NCI-H460 (cell line): ENCODE measurements at regions not wholly inside any gene's neighbourhood (a gene's known extent, or its start where the extent isn't known, plus 50 kb on each side); places are given as distances from the start of the nearest gene placed in this dataset.
"Not testable (repeated sequence)": the region's sequence is repeated elsewhere in the genome, so short reads cannot be mapped to it uniquely, and the experiment has no call there.

Source experiments
- DNase-seq: peaks from one replicate; pipeline ENCODE4 v3.0.0-alpha.2; 2016; ENCODE audit warnings: low read depth; ENCODE audit errors: extremely low read depth

DNA sequence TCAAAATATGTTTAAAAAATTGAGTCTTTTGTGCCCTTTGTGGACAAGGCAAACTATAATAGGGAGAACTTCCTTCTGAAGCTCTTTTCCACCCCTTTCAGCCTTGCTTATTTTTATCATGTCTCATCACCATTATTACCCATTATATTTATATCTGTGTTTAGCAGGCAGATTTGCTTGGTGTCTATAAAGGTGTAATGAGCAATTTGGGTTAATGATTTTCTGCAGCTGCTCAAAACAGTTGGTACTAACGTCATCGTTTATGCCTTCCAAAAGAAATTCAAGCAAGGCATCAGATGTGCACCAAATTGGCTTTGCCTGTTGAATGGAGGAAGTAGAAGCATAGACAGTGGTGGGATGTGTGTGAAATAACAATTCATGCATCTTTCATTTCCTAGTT, 483.7 kb upstream of the SGO1 start:
- DNase-seq, result no peak

DNA sequence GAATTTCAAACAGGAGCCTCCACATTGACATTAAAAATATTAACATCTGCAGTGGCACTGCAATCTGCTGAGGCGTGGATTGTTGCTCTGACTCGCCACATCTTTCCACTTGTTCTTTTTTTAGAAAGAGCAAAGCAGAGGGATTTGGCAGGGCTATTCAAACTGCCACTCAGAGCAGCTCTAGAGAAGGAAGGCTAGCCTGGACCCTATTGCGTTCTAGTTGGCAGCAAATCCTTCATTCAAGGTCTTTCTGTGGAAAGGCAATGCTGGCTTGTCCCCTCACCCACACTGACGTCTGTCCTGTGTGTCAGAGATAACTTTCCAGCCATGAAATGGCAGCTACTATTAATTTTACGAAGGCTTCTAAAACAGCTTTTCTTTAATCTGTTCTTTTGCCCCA, 483.2 kb upstream of the SGO1 start:
- DNase-seq, result no peak

DNA sequence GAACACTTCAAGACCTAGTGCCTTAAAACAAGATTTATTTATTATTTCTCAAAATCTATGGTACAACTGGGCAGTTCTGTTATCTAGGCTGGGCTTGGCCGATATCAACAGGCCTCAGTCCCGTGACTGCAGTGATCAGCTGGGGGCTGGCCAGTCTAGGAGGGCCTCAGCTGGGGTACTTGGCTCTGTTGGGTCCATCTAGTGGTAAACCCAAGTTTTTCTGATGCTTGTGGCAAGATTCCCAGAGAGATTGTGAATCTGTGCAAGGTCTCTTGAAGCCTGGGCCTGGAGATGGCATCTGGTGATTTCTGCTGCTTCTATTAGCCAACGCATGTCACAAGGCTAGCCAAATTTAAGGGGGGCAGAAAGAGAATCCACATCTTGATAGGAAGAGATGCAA, 482.4 kb upstream of the SGO1 start:
- no peak for DNase-seq

DNA sequence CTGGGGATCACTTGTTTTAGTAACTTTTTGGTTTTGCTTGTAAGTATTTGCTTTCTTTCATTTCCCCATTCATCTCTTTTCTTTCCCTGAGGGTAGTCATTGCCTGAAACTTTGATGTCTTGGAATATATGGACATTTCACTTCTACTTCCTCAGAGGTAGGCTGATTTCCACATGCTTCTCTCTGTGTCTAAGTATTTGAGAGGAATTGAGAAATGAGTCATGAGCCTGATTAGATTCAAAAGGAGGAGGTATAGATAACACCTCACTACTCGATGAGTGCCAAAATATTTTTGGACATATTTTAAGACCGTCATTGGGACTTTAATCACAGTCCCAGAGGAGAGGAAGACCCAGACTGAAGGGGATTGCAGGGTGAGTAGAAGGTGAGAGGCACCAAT, 480.1 kb upstream of the SGO1 start:
- DNase-seq, result no peak

DNA sequence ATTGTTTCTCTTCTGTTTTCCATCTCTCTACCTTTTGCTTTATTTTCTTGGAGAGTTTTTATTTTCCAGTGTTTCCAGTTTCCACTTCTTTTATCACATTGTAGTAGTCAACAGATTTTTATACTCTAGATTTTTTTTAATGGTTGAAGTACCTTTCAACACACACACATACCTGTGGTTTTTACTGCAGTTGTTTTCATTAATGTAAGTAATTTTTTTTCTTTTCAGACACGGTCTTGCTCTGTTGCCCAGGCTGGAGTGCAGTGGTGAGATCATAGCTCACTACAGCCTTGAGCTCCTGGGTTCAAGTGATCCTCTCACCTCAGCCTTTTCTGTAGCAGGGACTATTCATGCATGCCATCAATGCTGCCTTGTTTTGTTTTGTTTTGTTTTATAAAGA, 472.5 kb upstream of the SGO1 start:
- DNase-seq, result no peak

DNA sequence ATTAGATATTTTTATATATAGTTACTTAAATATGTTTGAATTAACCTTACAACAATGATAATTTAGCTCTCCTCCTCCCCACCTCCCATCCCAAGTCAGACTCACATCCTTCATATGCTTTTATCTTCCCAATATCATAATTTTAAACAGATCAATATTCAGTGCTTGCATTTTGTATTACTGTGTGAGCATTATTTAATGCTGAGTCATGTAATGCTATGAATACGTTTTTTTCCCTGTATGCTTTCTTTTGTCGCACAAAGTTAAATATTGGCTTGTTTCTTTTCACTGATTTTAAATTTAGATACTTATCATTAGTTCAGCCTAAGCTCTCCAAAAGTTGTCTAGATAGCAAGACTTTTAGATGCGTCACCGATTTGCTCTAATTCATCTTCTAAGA, 471.6 kb upstream of the SGO1 start:
- no peak for DNase-seq

DNA sequence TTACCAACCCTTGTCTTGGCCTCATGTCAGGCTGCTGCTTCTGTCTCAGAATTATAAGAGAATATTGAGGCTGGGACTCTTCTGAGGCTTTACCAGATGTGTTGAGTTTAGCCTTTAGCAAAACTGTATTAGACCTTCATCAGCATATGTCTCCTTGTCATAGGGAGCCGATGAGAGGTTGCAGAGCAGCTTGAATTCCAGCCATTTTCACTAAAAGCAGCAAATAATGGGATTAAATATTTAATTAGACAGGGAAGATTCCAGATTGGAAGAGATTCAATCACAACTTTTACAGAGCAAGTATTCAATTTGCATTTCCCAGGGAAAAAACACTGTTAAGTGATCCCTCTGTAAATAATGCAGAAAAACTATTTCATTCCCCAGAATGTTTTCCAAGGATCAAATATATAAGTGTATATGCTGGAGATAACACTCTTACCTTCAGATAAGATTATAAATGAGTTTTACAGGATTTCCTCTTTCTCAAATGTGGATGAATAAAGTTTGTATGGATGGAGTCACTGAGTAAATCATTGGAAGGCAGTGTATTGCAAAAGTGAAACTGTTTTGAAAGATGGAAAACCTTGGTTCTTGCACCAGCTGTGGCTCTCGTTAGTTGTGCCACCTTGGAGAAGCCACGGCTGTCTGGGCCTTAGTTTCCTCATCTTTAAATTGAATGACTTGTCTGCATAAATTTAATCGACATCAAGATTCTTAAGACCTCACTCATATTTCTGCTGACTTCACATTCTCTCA, 466.4 kb upstream of the SGO1 start:
- DNase-seq, result no peak

DNA sequence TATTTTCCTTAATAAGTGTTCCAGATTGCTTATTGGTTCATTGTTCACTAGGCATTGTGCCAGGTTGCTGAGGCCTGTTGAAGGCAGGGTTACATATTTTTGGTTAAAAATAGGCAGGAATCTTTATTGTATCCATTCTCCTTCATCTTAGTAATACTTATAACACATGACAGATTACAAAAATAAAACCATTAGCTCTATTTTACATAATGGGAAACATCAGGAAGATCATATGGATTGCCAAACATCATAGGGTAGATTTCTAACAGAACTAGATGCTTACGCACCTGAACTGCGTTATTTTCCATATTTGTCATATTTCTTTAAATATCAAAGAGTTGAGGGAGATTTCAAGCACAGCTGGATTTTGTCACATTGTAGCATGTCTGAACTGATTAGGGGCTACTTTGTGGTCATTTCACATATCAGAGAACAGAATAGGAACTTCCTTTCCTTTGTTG, 462.9 kb upstream of the SGO1 start:
- DNase-seq, result no peak

DNA sequence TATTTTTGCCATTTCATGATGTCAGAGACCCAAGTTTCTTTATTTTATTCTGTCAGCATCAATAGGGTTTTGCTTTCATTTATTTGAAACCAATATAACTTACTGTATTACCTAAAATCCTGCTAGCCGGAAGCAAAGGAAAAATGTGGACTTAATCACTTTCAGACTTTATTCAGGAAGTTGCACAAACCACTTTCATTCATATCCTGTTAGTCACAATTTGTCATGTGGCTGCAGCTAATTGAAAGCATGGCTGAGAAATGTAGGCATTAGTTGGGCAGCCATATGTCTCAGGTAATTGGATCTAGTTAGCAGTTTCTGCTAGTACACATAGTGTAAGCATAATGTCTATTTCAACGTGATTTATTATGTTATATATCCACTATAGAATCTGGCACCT, 462.3 kb upstream of the SGO1 start:
- no peak for DNase-seq

DNA sequence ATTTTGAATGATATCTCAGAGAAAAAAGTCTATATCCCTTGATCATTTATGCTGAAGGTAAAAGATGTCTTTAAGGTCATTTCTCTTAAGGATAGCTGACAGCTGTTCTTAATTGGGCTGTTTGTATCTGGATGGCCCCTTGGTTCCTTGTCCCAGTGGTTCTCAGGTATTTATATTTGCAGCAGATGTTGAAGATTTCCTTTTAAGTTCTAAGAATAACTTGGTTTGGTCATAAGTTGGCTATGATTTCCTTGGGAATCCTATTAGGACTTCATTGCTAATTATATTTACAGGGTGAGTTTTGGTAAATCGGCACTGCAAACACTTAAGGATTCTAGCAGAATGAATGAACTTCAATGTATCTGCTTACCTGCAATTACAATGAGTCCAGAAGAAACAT, 460.4 kb upstream of the SGO1 start:
- no peak for DNase-seq

DNA sequence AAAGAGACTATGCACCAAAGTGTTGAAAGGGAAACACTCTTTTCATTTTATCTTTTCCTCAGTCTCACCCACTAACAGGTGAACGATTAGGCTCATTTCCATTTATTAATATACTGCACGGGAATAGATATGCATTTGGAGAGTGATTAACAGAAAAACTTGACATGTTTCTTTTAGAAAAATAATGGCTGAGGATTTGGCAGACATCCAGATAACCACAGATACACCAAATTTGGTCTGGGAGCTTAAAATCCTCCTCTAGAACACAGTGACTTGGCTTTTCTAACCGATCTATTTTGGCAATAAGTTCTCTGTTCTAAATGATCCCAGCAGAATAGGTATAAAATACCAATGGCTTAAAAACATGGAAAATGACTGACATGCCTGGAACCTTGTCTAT, 459.3 kb upstream of the SGO1 start:
- no peak for DNase-seq

DNA sequence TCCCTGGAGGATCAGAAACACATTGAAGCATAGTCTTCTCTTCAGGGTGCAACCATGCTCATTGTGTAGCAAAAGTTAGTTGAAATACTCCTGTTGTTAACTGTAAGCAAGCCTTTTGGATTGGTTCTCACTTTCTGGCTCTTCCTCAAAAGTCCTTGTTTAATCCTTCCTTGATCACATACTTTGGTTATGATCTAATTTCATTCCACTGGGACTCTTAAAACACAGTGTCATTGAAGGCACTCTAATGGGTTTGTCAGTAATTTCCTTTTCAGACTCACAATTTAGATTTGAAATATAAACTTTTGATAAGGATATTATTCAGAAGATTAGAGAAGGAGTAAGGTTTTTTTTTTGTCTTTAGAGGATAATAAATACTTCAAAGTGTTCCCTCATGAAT, 451.7 kb upstream of the SGO1 start:
- no peak for DNase-seq

DNA sequence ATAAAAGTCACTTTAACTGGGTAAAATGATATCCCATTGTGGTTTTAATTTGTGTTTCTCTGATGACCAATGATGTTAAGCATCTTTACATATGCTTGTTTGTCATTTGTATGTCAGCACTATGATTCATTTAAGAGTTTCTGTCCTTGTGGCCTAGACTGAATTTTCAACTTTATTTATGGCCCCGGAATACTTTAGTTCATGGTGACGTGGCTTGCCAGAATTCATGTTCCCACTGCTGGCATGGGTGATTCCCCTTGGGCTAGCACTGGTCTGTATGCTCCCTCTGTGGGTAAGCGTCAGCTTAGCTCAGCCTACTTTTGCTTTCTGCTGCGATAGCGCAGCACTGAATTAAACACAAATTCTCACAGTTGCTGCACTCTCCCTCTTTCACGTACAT, 436.3 kb upstream of the SGO1 start:
- no peak for DNase-seq

DNA sequence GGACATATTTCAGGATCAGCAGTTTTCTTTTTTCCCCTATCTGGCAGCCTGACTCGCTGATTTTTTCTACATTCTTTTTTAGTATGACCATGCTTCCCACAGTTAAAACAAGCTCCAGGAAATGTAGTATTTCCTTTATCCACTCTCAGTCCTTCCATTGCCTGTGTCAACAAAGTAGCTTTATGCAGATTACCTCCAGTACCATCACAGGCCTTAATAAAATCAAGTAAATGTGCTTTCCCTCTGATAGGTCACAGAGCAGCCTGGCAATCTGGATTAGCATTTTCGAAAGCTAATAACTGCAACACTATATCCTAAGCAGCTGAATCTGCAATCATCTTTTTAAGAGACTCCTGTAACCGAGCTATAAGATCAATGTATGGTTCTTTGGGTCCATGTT, 432.6 kb upstream of the SGO1 start:
- not testable (repeated sequence) for DNase-seq

DNA sequence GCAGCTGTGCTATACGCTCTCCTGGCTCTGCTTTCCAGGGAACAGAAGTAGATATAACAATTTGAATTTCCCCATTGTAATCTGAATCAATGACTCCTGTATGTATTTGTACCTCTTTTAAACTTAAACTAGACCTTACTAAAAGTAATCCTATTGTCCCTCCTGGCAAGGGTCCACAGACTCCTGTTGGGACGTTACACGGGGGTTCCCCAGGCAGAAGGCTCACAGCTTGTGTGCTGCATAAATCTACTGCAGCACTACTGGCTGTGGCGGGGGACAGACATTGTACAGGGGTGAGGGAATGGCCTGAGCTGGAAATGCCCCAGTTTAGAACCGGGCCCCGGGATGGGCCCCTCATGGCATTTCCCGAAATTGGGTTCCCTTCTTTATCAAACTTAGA, 432.2 kb upstream of the SGO1 start:
- DNase-seq, result not testable (repeated sequence)

DNA sequence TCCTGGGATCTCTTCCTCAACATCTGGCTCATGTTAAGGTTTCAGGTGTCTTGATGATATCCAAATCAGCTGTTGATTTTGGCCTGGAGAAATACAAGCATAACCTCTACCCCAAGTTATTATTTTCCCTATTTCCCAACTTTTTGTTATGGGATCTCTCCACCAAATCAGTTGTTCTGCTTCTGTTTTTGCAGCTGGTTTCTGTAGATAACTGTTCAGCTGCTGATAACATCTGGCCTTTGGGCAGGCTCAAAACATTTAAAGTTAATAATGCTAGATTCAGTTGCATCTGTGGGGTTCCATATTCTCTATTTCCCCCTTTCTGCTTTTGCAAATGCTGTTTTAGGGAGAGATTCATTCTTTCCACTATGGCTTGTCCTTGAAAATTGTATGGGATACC, 430.0 kb upstream of the SGO1 start:
- not testable (repeated sequence) for DNase-seq

DNA sequence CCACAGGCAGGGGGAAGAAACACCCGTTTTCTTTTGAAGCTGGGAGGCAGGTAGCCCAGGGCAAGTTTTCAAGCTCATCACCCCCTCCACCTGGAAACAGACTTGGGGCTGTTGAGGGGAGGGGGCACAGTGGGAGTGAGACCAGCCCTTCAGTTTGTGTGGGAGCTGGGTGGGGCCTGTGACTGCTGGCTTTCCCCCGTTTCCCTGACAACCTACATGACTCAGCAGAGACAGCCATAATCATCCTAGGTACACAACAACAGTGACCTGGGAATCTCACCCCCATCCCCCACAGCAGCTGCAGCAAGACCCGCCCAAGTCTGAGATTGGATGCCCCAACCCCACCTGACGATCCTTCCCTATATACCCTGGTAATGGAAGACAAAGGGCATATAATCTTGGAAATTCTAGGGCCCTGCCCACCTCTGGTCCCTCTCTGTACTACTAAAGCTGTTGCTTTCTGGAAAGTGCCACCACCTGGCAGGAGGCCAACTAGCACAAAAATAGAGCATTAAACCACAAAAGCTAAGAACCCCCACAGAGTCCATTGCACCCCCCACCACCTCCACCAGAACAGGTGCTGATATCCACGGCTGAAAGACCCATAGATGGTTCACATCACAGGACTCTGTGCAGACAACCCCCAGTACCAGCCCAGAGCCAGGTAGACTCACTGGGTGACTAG, 422.2 kb upstream of the SGO1 start:
- DNase-seq, result no peak

DNA sequence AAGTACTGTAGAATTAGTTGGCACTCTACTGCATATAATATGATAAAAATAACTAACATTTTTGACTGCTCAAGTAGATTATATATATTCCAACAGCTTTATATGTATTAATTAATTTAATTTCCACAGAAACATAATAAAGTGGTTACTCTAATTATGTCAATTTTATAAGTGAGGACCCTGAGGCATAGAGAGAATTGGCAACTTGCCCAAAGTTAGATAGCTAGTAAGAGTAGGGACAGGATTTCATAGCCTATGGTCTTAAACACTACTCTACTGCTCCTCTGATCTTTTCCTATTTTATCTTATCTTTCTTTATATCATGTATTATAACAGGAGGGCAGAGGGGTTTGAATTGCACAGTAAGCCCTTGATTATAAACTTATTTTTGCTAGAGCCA, 418.7 kb upstream of the SGO1 start:
- no peak for DNase-seq

DNA sequence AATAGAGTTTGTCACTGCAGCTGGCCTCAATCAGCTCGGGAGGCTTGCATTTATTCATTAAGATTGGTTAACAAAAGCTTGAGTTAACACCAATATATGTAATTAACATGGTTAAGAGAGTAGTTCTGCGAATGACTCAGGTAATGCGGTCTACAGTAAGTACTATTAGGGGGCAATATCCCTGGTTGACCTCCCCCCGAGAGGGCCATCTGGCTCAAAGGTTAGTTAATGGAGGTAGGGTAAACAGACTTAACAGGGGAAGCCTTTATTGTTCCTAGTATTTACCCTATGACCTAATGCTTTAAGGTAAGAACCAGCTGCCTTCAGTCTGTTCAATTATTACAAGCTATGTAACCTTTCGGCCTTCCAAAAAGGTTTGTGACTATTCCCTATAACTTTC, 403.3 kb upstream of the SGO1 start:
- DNase-seq, result no peak

DNA sequence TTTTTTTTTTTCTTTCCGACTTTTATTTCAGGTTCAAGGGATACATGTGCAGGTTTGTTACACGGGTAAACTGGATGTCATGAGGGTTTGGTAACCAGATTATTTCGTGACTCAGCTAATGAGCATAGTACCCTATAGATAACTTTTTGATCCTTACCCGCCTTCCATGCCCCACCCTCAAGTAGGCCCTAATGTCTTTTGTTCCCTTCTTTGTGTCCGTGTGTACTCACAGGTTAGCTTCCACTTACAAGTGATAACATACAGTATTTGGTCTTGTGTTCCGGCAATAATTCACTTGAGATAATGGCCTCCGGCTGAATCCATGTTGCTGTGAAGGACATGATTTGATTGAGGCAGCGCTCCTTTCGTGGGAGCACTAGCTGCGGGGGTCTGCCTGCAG, 402.8 kb upstream of the SGO1 start:
- no peak for DNase-seq

DNA sequence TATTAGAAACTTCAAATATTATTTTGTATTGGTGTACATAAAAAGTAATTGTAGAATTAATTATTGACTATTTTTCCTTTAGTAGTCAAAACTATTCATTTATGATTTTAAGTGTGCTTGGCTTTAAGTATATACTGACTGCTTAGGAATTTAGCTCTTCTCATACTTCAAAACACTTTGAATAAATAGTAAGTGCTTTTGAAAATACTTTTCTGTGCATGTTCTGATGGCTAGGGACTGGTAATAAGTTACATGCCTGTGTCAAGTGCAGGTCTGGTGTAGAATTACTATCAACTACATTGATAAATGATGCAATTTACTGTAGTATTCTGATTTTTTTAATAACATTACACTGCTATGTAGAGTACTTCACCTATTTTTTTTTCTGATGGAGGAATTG, 397.6 kb upstream of the SGO1 start:
- DNase-seq, result no peak

DNA sequence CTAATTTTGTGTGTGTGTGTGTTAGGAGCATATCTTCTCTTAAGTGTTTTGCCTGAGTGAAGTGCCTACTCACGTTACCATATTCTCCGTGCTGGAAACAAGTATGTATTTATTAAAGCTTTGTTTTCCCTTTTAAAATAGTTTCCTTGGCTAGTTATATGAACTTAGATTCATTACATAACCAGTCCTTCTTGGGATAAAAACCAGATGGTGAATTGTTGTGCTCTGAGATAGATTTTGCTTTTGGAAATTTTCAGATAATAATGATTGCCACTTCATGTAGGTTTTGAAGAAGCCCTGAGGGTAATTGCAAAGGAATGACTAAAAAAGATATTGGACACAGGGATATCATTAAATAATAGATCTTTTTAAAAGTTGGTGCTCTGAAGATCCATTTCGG, 390.2 kb upstream of the SGO1 start:
- no peak for DNase-seq

DNA sequence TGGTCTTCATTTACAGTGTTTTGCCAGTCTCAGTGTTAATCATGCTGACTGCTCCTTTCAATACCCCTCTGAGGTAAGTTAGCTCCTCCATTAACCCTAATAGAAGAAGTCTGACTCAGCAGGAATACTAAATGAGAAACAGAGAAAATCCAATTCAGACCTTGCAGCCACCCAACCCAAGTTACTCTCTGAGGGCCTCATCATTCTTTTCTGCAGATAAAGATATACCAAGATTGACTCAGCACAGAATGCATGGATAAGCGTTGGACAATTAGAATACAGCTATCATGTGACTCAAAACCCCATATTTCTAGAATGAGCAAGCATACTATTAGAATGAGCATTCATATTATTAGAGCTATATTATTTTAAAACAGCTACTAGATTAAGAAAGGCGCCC, 389.1 kb upstream of the SGO1 start:
- no peak for DNase-seq
